HG02623 (cell line): ENCODE measurements at regions not wholly inside any gene's neighbourhood (a gene's known extent, or its start where the extent isn't known, plus 50 kb on each side); places are given as distances from the start of the nearest gene placed in this dataset.
"Not testable (repeated sequence)": the region's sequence is repeated elsewhere in the genome, so short reads cannot be mapped to it uniquely, and the experiment has no call there.

Experiments used
- ATAC-seq: cut with Tn5 transposase; IDR thresholded peaks from one replicate; pipeline ENCODE4 v1.9.1; 2021; ENCODE audit warnings: moderate library complexity; ENCODE audit not compliant: unreplicated experiment

DNA sequence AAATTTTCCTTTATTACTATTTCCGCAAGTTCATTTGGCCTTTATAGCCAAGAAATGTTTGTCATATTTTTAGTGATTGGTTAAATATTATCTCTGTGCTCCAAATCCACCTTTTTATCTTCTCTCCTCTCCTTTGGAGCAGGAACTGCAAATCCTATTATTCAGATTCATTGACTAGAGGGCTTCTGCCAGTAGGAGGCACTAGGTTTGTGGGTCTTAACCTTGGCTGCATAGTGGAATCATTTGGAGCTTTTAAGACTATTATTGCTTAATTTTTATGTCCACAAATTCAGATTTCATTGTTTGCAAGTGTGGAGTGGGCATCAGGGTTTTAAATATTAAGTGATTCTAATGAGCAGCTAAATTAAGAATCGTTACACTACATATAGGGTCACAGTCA, 75.3 kb upstream of the SYT10 start:
- no peak for ATAC-seq

DNA sequence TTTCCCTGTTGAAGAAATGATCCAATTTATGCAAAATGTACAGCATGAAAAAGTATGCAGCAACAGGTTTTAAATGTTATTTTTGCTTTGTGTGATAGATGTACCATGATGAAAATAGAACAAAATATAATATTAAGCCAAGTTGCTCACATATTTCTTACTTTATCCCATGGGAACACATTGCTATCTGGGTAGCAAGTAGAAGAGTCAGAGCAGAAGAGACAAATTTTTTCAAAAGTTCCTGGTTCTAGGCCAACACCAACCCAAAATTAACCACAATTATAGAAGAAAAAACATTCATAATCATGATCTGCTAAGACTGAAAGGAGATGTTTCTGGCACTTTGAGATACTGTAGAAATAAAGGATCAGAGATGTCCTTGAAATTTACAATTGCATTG, 79.9 kb upstream of the SYT10 start:
- no peak for ATAC-seq

- ATAC-seq: not testable (repeated sequence)
Observed at GRCh38 chr12:33520505-33521302, 81.1 kb upstream of the SYT10 start.

DNA sequence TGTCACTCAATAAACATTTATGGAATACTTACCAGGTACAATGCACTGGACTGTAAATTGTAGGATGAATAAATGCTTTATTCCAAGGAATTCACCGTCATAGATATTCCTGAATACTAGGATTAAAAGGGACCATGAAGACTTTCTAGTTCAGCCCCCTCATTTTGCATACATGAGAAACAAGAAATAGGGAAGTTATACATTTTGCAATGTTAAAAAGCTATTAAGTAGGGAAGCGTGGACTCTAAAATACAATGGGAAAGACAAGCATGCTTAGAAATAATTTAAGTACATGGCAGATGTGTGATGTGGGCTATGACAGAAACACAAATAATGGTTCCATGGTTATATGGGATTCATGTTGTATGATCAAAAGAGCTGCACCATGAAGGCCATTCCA, 89.4 kb upstream of the SYT10 start:
- ATAC-seq: no peak

DNA sequence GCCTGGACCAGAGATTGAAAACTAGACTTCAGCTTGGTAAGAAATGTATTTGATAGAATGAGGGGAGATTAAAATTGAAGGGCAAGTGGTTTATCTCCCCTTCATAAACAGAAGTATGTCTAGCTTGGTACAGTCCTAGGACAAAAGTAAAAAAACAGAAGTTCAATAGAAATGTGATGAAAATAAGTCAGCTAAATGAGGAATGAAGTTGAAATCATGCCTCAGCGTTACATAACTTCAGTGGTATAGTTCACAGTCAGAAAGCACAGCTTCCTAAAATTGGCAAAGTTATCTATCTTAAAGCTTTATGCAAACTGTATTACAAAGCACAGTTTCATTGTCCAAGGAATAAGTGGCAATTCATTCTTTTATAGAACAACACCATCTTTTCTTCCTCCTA, 90.2 kb upstream of the SYT10 start:
- no peak for ATAC-seq

DNA sequence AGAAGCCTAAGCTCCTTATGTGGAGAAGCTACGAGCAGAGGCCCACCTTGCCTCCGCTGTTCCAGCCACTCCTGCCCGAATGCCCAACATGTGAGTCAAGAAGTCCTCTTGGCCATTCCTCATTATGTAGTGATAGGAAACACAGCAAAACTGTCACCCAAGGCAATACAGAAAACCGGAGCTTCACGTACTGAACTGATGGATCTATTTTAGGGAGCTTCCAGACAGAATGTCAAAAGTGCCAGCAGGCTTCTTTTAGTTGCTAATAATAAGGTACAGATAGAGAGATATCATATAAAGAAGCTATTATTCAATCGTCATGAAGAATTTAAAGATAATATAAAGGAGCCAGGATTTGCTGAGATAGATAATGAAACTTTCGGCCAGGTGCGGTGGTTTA, 91.6 kb upstream of the SYT10 start:
- ATAC-seq: no peak

DNA sequence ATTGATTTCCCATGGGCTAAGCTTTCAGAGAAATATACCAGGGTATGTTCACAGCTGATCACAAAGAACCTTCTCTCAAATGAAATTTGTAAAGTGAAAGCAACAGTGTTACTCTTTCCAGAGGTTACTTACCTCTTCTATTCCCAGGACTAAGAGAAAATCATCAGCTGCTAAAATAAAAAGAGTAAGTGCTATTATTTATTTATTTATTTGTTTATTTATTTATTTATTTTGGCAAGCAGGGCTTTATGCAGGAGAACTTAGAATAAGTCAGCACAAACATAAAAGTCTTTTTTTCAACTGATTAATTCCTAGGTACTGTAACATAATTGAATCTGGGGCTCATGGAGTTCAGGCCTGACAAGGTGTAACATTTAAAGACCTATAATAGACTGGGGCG, 93.9 kb upstream of the SYT10 start:
- no peak for ATAC-seq

DNA sequence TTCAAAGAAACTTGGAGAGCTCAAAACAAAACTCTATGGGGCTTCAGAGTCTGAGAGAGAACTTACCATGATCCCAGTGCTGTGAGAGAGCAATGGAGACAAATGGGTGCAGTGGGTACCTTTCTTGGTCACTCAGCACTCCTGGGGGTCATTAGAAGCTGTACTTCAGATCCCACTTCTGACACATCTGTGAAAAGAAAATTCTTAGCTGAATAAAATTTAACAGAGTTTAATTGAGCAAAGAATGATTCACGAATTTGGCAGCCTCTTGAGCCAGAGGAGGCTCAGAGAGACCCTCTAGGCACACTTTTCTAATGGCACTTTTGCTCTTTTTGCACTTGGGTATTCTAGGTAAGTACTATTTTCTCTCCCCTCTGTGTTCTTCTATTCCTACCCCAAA, 96.8 kb upstream of the SYT10 start:
- no peak for ATAC-seq

- ATAC-seq: no peak
Observed at GRCh38 chr12:33546004-33546403, 106.4 kb upstream of the SYT10 start.

GRCh38 chr12:33547084-33547483, 107.5 kb upstream of the SYT10 start:
- no peak for ATAC-seq

DNA sequence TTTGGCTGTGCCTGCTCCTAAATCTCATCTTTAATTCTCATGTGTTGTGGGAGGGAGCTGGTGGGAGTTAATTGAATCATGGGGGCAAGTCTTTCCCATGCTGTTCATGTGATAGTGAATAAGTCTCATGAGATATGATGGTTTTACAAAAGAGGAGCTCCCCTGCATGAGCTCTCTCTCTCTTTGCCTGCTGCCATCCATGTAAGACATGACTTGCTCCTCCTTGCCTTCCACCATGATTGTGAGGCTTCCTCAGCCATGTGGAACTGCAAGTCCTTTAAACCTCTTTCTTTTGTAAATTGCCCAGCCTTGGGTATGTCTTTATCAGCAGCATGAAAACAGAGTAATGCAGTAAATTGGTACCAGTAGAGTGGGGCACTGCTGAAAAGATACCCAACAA, 110.6 kb upstream of the SYT10 start:
- ATAC-seq: not testable (repeated sequence)

- no peak for ATAC-seq
Observed at GRCh38 chr12:33551006-33551405, 111.4 kb upstream of the SYT10 start.

DNA sequence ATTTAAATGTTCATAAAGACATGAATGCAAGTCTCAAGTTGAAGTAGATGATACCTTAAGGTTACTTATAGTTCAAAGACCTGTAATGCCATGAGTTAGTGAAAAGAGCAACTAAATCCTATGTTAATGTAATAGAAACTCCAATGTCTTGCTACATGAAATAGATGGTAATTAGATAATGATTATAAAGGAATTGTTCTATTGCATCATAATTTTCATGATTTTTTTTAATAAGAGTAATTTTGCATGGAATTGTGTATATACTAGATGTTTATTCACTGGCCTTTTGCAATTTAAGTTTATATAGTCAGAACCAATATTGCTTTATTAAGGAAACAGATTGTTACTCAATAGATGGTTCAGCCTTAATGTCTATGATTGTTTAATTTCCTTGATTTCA, 115.5 kb upstream of the SYT10 start:
- no peak for ATAC-seq

GRCh38 chr12:33560653-33561208, 121.1 kb upstream of the SYT10 start:
- no peak for ATAC-seq

- ATAC-seq: no peak
Observed at GRCh38 chr12:33562401-33562800, 122.8 kb upstream of the SYT10 start.

- ATAC-seq: no peak
Observed at GRCh38 chr12:33566403-33566802, 126.8 kb upstream of the SYT10 start.

- ATAC-seq: no peak
Observed at GRCh38 chr12:33575346-33575745, 135.7 kb upstream of the SYT10 start.

- no peak for ATAC-seq
Observed at GRCh38 chr12:33581613-33582122, 142.0 kb upstream of the SYT10 start.

- no peak for ATAC-seq
Observed at GRCh38 chr12:33586576-33586975, 147.0 kb upstream of the SYT10 start.

DNA sequence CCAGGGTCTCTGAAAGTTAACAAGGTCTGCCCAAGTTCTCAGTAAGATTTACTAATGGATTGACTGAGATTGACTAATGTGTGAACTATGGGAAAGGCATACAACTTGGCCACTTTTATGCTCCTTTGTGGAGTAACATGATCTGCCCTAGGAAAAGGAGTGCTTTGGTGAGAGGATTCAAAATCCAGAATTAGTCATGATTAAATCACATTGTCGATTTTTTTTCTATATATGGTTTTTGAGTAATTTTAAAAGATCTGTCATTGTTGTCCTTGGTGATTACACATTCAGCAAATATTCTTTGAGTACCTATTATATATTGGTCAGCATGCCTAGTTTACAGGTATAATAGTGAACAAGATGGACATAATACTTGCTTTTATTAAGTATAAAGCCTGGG, 147.7 kb upstream of the SYT10 start:
- no peak for ATAC-seq

DNA sequence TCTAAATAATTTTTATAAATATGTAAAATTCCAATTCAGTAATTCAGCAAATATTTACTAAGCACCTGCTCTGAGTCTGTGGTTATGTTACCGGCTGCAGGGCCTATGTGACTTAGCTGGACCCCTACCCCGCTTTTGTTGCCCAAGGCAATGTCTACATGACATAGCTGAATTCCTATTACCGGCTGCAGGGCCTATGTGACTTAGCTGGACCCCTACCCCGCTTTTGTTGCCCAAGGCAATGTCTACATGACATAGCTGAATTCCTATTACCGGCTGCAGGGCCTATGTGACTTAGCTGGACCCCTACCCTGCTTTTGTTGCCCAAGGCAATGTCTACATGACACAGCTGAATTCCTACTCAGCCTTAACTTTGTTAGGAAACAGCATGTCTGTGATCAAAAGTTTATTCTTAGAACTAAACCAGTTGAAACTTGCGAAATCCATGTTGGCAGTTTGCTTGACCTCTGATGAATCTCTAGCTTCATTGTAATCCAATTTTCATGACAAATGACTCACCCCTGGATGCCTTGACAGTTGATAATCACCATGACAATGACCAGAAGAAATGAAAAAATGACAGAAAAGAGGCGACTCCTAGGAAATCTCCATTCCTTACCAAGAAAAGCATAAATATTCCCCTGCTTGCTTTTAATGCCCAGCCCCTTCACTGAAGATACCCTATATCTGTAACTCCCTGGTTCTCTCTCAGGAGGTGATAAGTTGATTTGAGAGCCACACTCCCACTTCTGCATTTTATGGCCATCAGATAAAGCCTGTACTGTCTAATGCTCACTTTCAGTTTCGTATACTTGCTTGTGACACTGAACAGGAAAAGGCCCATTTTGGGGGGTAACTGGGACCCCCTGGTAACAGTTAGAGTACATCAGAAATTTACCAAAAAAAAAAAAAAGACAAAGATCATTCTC, 148.4 kb upstream of the SYT10 start:
- peak; percentile 94 for ATAC-seq
